H4 (cell line): ENCODE measurements at regions not wholly inside any gene's neighbourhood (a gene's known extent, or its start where the extent isn't known, plus 50 kb on each side); places are given as distances from the start of the nearest gene placed in this dataset.
"Not testable (repeated sequence)": the region's sequence is repeated elsewhere in the genome, so short reads cannot be mapped to it uniquely, and the experiment has no call there.

ENCODE experiments used
- DNase-seq: peaks from one replicate; pipeline ENCODE4 v3.0.0-alpha.2; 2015; ENCODE audit warnings: low spot score

DNA sequence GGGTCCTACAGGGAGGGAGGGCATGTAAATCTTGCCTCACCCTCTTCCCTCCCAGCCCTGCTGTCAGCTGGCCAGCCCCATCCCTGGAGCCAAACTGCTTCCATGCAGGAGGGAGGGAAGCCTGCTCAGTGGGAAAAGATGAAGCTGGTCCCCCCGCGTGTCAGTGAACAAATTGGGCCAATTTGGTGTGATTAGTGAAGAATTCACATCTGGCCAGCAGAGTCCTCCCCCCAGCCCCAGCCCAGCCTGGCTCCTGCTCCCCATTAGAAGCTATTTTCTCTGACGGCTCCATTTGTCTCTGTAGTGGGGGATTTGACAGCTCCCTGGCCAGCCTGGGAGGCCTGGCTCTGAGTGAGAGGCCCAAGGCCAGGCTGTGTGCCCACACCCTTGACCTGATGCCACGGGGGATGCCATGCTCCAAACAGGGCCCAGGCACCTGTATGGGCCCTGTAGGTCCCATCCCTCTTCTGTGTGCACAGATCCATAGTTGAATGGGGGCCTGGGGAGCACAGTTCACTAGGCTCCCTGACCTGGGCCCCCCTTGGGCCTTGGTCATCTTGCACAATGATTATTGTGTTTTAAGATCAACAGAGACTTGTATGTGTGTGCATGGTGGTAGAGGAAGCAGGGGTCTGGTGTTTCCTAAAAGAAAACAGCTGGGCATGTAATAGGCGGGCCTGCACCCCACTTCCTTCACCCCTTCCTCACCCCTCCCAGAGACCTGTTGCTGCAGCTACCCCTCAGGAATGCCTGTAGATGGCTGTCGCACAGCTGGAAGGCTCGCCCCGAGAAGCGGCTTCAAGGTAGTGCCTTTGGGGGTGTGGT, 50.7 kb upstream of the TAC4 start:
- no peak for DNase-seq

DNA sequence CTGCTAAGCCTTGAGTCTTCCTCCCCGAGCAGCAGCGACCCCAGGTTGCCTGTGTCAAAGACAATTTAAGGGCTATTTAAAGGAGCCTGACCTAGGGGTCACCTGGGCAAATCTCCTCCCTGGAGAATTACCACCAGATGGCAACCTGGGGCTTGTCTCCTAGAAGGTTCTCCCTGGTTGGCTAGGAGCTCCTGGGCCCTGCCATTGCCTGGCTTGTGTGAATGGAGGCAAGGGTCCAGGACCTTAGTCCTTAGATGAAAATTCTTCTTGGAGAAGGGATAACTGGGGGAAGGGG, 51.3 kb upstream of the TAC4 start:
- no peak for DNase-seq

DNA sequence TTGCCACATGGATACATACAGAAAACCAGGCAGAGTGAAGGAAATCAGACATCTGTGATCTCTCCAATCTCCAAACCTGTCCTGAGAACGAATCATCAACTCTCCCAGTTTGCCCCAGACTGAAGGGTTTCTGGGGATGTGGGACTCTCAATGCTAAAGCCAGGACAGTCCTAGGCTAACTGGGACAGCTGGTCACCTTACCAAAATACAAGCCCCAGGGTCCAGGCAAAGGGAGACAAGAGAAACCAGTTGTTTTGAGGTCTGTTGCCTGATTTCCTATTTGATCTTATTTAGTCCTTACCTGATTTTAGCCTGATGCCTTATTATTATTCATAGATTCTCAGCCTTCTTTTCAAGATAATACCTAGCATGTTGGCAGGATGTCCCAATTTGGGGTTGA, 51.7 kb upstream of the TAC4 start:
- DNase-seq = no peak

DNA sequence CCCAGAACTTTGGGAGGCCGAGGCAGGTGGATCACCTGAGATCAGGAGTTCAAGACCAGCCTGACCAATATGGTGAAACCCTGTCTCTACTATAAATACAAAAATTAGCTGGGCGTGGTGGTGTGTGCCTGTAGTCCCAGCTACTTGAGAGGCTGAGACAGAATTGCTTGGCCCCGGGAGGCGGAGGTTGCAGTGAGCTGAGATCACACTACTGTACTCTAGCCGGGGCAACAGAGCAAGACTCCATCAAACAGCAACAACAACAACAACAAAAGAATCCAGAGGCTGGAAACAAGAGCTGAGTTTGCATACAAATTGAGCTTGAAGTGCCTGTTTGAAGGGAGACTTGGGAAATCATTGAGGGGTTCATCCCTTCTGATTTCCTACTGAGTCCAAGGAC, 52.9 kb upstream of the TAC4 start:
- not testable (repeated sequence) for DNase-seq

- DNase-seq = no peak
These were observed 53.8 kb upstream of the TAC4 start for GRCh38 chr17:49901460-49902331.

DNA sequence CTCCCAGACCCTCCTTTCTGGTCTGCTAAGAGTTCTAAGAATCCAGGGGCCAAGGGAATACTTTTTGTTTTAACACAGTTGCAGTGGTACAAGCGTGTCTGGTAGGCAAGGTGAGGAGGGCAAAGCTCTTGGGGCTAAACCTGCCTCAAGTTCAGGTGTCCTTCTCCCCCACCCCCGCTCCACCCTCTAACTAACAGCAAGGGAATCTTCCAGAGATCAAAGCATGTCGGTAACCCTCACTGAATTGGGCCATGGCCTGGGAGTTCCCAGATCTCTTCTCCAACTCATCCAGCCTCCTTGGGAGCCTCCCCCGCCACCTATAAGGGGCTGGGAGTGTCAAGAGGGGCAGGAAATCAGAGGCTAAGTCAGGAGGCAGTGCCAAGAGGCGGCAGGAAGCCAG, 55.7 kb upstream of the TAC4 start:
- DNase-seq = no peak

- no peak for DNase-seq
These were observed 57.0 kb upstream of the TAC4 start for GRCh38 chr17:49904893-49905292.

- no peak for DNase-seq
These were observed 58.8 kb upstream of the TAC4 start for GRCh38 chr17:49906531-49907136.

- no peak for DNase-seq
These were observed 59.4 kb upstream of the TAC4 start for GRCh38 chr17:49907279-49907678.

GRCh38 chr17:49908782-49909714, 59.9 kb upstream of the DLX4 start:
- DNase-seq = no peak

DNA sequence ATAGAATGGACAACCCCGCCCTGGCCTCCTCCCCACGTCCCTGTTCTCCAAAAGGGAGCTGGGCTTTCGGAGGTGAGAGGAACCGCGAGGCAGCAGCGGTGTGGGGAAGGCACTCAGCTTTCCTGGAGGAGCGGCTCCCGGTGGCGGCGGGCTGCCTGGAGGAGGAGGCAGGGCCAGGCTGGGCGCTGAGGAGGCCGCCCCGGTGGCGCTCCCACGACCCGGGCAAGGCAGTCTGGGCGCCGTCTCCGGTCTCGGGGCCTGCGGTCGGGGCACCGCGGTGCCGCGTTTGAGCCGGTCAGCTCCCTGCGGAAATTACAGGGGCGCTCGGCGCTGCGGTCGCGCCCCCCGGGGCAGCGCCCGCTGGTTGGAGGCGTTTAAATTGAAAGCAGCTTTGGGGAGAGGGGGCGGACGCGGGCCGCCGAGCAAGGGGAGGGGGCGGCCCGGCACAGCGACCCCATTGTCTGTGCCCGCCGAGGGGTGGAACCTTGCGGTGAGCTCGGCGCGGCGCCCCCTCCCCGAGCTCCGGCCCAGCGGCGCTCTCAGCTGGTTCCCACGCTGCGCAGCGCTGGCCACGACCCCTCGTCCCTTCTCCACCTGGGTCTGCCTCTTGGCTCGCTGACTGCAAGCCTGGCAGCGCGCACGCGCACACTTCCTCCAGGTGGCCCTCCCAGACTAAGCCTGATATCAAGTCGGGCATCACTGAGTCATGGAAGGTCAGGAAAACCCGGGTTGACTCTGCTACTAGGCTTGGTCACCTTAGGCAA, 58.7 kb upstream of the DLX4 start:
- no peak for DNase-seq

DNA sequence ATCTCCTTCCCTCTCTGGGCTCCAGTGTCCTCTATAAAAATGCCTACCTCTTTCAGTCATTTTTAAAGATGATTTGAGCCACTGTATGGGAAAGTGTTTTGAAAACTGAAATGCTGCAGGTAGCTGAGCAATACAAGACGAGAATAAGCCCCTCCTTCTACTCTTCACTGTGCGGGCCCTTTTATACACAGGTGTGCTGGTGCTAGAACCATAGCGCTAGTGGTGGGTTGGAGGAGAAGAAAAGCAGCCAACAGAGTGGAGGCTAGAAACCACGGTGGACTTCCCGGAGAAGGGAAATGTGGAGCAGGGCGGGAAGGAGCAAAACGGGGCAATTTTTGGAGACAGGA, 58.2 kb upstream of the DLX4 start:
- DNase-seq = no peak

GRCh38 chr17:49911719-49912118, 57.3 kb upstream of the DLX4 start:
- no peak for DNase-seq

GRCh38 chr17:49913226-49914095, 55.5 kb upstream of the DLX4 start:
- peak; percentile 70 for DNase-seq

DNA sequence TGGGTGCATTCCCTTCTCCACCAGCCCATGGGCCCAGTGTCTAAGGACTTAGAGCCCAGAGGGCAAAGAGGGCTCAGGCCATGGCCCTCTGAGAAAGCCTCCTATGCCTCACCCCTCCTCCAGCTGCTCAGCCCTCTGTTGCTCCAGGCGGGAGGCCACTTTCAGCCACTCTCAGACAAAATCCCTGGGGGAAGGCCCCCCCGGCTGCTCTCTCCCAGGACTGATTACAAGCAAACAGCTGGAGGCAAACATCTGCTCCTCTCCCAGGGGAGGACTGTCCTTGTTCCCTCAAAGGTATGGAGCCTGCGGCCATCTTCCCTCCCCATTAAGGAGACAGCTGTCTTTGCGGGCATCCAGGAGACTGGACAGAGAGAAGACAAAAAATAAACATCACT, 54.9 kb upstream of the DLX4 start:
- no peak for DNase-seq

DNA sequence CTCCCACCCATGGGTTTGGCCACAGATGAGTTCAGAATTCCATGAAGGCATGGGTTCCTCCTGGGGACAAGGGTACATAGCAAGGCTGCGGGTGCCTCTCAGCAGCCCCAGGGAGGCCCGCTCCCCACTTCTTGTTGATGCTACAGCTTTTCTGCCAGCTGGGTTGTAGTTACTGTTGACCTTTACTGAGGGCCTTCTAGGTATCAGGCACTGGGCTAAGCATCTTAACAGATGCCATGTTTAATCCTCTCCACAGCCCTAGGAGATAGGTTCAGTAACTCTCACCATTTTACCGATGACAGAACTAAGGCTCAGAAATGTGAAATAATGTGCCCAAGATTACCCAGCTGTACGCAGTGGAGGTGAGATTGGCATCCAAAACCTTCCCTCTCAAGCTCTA, 54.3 kb upstream of the DLX4 start:
- DNase-seq = no peak

DNA sequence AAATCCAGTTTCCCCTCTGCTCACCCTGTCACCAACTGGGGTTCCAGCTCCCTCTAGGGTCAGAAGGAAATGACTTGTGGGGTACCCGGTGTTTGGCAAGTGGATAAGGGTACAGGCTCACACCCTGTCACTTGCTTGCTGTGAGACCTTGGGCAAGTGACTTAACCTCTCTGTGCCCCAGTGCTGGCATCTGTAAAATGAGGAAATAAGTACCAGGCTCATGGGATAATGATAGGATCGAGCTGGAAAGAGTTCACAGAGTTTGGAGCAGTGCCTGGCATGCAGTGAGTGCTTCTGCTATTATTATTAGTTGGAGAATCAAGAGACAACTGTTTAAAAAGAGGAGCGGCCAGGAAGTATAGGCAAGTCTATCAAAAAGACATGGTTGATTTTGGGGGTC, 53.7 kb upstream of the DLX4 start:
- DNase-seq = no peak

DNA sequence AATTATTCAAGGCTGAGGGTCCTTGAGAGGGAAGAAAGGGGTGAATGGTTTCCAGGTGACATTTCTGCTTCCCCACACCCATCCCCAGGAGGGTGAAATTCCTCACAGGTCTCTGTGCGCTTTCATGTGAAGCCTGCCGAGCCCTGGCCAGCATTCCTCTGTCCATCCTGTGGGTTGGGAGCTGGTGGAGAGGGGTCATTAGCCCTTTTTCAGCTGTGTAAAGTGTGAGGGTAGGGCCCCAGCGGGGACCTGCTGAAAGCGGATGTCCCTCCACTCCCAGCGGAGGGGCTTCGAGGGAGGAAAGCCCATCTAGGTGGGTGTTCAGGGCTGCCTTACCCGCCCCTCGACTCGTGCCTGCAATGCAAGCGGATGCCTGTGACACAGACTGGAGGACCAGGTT, 53.3 kb upstream of the DLX4 start:
- DNase-seq = no peak

- DNase-seq = no peak
These were observed 52.0 kb upstream of the DLX4 start for GRCh38 chr17:49916854-49917515.

DNA sequence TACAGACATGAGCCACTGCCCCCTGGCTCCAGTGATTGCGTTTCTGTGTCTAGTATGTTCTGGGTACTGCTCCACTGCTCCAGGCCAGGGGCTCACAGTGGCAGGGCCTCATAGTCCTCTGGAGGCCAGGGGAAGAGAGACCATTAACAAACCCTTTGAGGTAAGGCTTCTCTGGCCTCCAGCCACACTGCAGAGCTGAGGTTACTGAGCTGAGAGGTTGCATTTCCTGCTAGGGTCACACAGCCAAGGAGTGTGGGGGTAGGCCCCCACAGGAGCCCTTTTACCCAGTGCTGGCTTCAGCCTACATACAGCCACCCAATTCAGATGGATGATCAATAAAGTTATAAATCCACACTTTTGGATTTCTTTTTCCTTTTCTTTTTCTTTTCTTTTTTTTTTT, 50.4 kb upstream of the DLX4 start:
- DNase-seq = no peak
